ENCODE measurements at regions not wholly inside any gene's neighbourhood (a gene's known extent, or its start where the extent isn't known, plus 50 kb on each side); places are given as distances from the start of the nearest gene placed in this dataset.

DNA sequence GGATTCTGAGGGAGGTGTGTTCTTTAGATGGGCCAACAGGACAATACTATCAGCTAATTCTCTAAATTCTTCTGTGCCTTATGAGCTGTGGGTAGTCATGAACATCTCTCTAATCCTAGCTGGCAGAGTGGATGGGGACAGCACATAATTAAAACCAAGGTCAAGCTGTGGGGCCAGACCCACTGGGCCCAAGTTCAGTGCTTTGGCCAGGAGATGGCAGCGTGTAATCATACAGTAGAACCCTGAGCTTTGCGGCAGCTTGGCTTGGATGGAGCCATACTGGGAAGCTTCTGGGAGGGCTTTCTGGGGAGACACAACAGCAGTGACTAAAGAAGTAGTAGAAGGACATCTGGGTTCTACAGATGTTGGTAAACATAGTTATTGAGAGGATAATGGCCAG is 140.3 kb upstream of the CXCL13 start:
- POLR2A ChIA-PET, result no interaction called here
- no peak overlapping the region for H3K9ac ChIP-seq (ENCODE audit: insufficient read depth, low read depth, low read length)
- no peaks in the 10 kb centered on the region for H3K4me1 ChIP-seq (ENCODE audit: insufficient read depth, low read length)
- no peak overlapping the region for H3K27ac ChIP-seq (ENCODE audit: extremely low read length, insufficient read depth, low read length)
- ATAC-seq (peak; percentile 32; the same call in 2 of the 3 replicates), FAIRE-seq (no peak), DNase-seq (ENCODE audit: low spot score) (no peak)
- no TSS peak for BruUV-seq (replicated peaks)
- no peak overlapping the region for H3K4me2 ChIP-seq (ENCODE audit: low read depth, low read length)
- intact Hi-C loops (cut with micrococcal nuclease; ENCODE audit: unreplicated experiment), result no loop called here
- no peak for TF ChIP-seq ZKSCAN5 (CRISPR knock-in tag; IDR thresholded peaks at IDR 0.05)
- TF ChIP-seq ZNF776 (CRISPR knock-in tag; IDR thresholded peaks at IDR 0.05), result no peak
- TF ChIP-seq ZNF546 (CRISPR knock-in tag; conservative IDR thresholded peaks at IDR 0.05), result no peak
- TF ChIP-seq TOE1 (CRISPR knock-in tag; IDR thresholded peaks at IDR 0.05), result no peak
- TF ChIP-seq, protein P1, sequence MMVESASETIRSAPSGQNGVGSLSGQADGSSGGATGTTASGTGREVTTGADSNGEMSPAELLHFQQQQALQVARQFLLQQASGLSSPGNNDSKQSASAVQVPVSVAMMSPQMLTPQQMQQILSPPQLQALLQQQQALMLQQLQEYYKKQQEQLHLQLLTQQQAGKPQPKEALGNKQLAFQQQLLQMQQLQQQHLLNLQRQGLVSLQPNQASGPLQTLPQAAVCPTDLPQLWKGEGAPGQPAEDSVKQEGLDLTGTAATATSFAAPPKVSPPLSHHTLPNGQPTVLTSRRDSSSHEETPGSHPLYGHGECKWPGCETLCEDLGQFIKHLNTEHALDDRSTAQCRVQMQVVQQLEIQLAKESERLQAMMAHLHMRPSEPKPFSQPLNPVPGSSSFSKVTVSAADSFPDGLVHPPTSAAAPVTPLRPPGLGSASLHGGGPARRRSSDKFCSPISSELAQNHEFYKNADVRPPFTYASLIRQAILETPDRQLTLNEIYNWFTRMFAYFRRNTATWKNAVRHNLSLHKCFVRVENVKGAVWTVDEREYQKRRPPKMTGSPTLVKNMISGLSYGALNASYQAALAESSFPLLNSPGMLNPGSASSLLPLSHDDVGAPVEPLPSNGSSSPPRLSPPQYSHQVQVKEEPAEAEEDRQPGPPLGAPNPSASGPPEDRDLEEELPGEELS (CRISPR knock-in tag; IDR thresholded peaks at IDR 0.05), result no peak
- TF ChIP-seq STAG1 (CRISPR knock-in tag; IDR thresholded peaks at IDR 0.05), result peak; percentile 22; the same call in 1 of the 2 replicates
- TF ChIP-seq, protein P2, sequence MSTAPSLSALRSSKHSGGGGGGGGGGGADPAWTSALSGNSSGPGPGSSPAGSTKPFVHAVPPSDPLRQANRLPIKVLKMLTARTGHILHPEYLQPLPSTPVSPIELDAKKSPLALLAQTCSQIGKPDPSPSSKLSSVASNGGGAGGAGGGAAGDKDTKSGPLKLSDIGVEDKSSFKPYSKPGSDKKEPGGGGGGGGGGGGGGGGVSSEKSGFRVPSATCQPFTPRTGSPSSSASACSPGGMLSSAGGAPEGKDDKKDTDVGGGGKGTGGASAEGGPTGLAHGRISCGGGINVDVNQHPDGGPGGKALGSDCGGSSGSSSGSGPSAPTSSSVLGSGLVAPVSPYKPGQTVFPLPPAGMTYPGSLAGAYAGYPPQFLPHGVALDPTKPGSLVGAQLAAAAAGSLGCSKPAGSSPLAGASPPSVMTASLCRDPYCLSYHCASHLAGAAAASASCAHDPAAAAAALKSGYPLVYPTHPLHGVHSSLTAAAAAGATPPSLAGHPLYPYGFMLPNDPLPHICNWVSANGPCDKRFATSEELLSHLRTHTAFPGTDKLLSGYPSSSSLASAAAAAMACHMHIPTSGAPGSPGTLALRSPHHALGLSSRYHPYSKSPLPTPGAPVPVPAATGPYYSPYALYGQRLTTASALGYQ (CRISPR knock-in tag; IDR thresholded peaks at IDR 0.05), result no peak
- TF ChIP-seq, protein P3, sequence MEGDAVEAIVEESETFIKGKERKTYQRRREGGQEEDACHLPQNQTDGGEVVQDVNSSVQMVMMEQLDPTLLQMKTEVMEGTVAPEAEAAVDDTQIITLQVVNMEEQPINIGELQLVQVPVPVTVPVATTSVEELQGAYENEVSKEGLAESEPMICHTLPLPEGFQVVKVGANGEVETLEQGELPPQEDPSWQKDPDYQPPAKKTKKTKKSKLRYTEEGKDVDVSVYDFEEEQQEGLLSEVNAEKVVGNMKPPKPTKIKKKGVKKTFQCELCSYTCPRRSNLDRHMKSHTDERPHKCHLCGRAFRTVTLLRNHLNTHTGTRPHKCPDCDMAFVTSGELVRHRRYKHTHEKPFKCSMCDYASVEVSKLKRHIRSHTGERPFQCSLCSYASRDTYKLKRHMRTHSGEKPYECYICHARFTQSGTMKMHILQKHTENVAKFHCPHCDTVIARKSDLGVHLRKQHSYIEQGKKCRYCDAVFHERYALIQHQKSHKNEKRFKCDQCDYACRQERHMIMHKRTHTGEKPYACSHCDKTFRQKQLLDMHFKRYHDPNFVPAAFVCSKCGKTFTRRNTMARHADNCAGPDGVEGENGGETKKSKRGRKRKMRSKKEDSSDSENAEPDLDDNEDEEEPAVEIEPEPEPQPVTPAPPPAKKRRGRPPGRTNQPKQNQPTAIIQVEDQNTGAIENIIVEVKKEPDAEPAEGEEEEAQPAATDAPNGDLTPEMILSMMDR (CRISPR knock-in tag; IDR thresholded peaks at IDR 0.05), result peak; percentile 20; the same call in 1 of the 2 replicates
- no peaks in the 10 kb centered on the region for H3K36me3 ChIP-seq (replicated peaks in 1 of 2; ENCODE audit: control insufficient read depth in 1 of 2, insufficient read depth in 2 of 2, low read length in 2 of 2)
- H3K9me3 ChIP-seq (ENCODE audit: low read length), result peaks cover 12% of the 10 kb centered on the region; the same call in 1 of the 2 replicates
- H2AFZ ChIP-seq (ENCODE audit: low read length), result no peak overlapping the region
- H3K79me2 ChIP-seq (ENCODE audit: insufficient read depth, low read length), result no peaks in the 10 kb centered on the region
- H3K4me3 ChIP-seq (replicated peaks in 1 of 3; ENCODE audit: insufficient read depth in 1 of 3, low read depth in 2 of 3, low read length in 3 of 3), result no peak overlapping the region
- WGBS (ENCODE audit: low lambda C conversion rate), result 17% methylated on average over 2 of the region's 2 CpGs
- CTCF ChIA-PET (ENCODE audit: low intra/inter-chr PET ratio, low total read pairs), result no interaction called here
- no peaks in the 10 kb centered on the region for H3K27me3 ChIP-seq (ENCODE audit: control insufficient read depth in 1 of 2, insufficient read depth in 2 of 2, low read length in 2 of 2)
- in situ Hi-C loops (cut with HindIII; ENCODE audit: extremely low pct_ligation_motif_present, low pct_unique_long_range_greater_than_20kb), result no loop called here
- no peaks in the 10 kb centered on the region for H4K20me1 ChIP-seq (ENCODE audit: insufficient read depth, low read length)

Measured in HepG2 (cell line).